ENCODE measurements at regions not wholly inside any gene's neighbourhood (a gene's known extent, or its start where the extent isn't known, plus 50 kb on each side); places are given as distances from the start of the nearest gene placed in this dataset.

DNA sequence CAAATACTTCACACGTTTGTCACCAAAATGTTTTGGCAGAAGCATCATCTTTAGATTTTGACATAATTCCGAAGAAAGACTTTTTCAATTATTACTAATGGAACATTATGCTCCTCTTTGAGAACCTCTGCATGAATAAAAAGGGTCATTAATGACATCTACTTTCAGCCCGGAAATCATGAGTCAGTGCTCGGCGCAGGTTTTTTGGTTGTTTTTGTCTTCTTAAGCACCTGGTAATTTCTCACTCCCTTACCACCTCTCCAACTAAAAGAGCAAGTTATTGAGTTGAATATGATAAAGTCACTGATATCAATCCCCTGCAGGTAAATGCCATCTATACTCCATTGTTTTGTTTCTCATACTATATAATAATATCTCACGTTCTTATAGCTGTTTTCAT lies 113.0 kb upstream of the PBX1 start:
- no peak for TF ChIP-seq CREM (CRISPR knock-in tag; IDR thresholded peaks at IDR 0.05)
- TF ChIP-seq, protein P1, sequence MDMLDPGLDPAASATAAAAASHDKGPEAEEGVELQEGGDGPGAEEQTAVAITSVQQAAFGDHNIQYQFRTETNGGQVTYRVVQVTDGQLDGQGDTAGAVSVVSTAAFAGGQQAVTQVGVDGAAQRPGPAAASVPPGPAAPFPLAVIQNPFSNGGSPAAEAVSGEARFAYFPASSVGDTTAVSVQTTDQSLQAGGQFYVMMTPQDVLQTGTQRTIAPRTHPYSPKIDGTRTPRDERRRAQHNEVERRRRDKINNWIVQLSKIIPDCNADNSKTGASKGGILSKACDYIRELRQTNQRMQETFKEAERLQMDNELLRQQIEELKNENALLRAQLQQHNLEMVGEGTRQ (CRISPR knock-in tag; IDR thresholded peaks at IDR 0.05) = no peak
- TF ChIP-seq EMX1 (CRISPR knock-in tag; IDR thresholded peaks at IDR 0.05) = no peak
- TF ChIP-seq, protein P2, sequence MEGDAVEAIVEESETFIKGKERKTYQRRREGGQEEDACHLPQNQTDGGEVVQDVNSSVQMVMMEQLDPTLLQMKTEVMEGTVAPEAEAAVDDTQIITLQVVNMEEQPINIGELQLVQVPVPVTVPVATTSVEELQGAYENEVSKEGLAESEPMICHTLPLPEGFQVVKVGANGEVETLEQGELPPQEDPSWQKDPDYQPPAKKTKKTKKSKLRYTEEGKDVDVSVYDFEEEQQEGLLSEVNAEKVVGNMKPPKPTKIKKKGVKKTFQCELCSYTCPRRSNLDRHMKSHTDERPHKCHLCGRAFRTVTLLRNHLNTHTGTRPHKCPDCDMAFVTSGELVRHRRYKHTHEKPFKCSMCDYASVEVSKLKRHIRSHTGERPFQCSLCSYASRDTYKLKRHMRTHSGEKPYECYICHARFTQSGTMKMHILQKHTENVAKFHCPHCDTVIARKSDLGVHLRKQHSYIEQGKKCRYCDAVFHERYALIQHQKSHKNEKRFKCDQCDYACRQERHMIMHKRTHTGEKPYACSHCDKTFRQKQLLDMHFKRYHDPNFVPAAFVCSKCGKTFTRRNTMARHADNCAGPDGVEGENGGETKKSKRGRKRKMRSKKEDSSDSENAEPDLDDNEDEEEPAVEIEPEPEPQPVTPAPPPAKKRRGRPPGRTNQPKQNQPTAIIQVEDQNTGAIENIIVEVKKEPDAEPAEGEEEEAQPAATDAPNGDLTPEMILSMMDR (IDR thresholded peaks at IDR 0.05) = no peak
- no peak for TF ChIP-seq FOXJ3 (CRISPR knock-in tag; IDR thresholded peaks at IDR 0.05; ENCODE audit: borderline replicate concordance)
- no peak for TF ChIP-seq ZBTB21 (CRISPR knock-in tag; IDR thresholded peaks at IDR 0.05; ENCODE audit: borderline replicate concordance)
- no peak for TF ChIP-seq JUN (CRISPR knock-in tag; IDR thresholded peaks at IDR 0.05)
- TF ChIP-seq, protein P3, sequence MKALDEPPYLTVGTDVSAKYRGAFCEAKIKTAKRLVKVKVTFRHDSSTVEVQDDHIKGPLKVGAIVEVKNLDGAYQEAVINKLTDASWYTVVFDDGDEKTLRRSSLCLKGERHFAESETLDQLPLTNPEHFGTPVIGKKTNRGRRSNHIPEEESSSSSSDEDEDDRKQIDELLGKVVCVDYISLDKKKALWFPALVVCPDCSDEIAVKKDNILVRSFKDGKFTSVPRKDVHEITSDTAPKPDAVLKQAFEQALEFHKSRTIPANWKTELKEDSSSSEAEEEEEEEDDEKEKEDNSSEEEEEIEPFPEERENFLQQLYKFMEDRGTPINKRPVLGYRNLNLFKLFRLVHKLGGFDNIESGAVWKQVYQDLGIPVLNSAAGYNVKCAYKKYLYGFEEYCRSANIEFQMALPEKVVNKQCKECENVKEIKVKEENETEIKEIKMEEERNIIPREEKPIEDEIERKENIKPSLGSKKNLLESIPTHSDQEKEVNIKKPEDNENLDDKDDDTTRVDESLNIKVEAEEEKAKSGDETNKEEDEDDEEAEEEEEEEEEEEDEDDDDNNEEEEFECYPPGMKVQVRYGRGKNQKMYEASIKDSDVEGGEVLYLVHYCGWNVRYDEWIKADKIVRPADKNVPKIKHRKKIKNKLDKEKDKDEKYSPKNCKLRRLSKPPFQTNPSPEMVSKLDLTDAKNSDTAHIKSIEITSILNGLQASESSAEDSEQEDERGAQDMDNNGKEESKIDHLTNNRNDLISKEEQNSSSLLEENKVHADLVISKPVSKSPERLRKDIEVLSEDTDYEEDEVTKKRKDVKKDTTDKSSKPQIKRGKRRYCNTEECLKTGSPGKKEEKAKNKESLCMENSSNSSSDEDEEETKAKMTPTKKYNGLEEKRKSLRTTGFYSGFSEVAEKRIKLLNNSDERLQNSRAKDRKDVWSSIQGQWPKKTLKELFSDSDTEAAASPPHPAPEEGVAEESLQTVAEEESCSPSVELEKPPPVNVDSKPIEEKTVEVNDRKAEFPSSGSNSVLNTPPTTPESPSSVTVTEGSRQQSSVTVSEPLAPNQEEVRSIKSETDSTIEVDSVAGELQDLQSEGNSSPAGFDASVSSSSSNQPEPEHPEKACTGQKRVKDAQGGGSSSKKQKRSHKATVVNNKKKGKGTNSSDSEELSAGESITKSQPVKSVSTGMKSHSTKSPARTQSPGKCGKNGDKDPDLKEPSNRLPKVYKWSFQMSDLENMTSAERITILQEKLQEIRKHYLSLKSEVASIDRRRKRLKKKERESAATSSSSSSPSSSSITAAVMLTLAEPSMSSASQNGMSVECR (CRISPR knock-in tag; IDR thresholded peaks at IDR 0.05; ENCODE audit: borderline replicate concordance) = no peak
- TF ChIP-seq FOXK1 (CRISPR knock-in tag; IDR thresholded peaks at IDR 0.05) = no peak
- TF ChIP-seq, protein P4, sequence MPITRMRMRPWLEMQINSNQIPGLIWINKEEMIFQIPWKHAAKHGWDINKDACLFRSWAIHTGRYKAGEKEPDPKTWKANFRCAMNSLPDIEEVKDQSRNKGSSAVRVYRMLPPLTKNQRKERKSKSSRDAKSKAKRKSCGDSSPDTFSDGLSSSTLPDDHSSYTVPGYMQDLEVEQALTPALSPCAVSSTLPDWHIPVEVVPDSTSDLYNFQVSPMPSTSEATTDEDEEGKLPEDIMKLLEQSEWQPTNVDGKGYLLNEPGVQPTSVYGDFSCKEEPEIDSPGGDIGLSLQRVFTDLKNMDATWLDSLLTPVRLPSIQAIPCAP (CRISPR knock-in tag; IDR thresholded peaks at IDR 0.05) = no peak
- TF ChIP-seq, protein P5, sequence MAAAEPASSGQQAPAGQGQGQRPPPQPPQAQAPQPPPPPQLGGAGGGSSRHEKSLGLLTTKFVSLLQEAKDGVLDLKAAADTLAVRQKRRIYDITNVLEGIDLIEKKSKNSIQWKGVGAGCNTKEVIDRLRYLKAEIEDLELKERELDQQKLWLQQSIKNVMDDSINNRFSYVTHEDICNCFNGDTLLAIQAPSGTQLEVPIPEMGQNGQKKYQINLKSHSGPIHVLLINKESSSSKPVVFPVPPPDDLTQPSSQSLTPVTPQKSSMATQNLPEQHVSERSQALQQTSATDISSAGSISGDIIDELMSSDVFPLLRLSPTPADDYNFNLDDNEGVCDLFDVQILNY (CRISPR knock-in tag; IDR thresholded peaks at IDR 0.05) = no peak
- TF ChIP-seq NR3C1 (CRISPR knock-in tag; conservative IDR thresholded peaks at IDR 0.05; ENCODE audit: low read depth) = no peak

All from WTC11 (cell line).